GM19239 (cell line): ENCODE measurements at regions not wholly inside any gene's neighbourhood (a gene's known extent, or its start where the extent isn't known, plus 50 kb on each side); places are given as distances from the start of the nearest gene placed in this dataset.

Experiments
- DNase-seq: peaks from one replicate; pipeline ENCODE4 v3.0.0; 2011; ENCODE audit warnings: low spot score; ENCODE audit not compliant: insufficient read length
- FAIRE-seq: peaks from 2 replicates; lab custom pipeline; 2011; peaks lifted over from hg19 to GRCh38; lab: Jason Lieb, UNC

DNA sequence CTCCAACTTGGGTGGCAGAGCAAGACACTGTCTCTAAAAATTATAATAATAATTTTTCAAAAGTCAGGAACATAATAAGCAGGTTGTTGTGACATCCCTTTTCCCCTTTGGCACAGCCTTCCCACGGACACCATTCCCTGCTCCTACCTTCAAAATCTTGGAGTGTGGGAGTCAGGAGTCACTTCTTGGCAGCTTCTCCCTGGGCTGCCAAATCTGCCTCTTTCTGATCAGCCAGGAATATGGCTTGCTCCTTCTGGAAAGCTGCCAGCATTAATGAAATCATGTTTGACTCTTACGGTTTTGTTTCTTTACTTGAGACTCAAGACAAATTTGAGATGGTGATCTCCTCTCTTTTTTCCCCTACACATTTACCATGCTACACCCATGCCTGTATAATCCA, 391.4 kb upstream of the SYT1 start:
- no peak for FAIRE-seq

GRCh38 chr12:78473561-78473960, 391.0 kb upstream of the SYT1 start:
- DNase-seq (no peak), FAIRE-seq (no peak)

More for the DNA sequence above, 391.4 kb upstream of the SYT1 start:
- DNase-seq, result no peak

GRCh38 chr12:78483767-78484315, 380.7 kb upstream of the SYT1 start:
- no peak for DNase-seq

DNA sequence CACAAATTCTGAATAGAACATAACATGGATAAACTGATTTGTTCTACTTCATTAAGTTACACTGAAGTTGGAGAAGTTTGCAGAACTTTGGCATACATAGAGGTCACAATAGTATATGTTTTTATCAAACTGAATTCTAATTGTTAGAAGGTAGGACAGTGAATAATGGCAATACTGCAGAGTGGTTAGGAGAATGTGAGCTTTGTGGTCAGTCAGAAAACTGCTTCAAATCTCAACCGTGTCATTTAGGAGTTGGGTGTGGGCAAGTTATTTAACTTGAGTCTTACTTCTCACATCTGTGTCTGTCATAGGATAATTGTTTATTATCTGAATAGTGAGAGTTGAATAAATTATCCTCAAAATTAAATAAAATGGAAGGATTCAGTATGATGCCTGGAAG, 374.6 kb upstream of the SYT1 start:
- FAIRE-seq, result no peak
- DNase-seq, result no peak

More at GRCh38 chr12:78483767-78484315, 380.7 kb upstream of the SYT1 start:
- FAIRE-seq, result no peak

GRCh38 chr12:78490861-78491260, 373.7 kb upstream of the SYT1 start:
- FAIRE-seq, result no peak

GRCh38 chr12:78494911-78495310, 369.7 kb upstream of the SYT1 start:
- FAIRE-seq (no peak), DNase-seq (no peak)

More at GRCh38 chr12:78490861-78491260, 373.7 kb upstream of the SYT1 start:
- no peak for DNase-seq

GRCh38 chr12:78501825-78502224, 362.7 kb upstream of the SYT1 start:
- FAIRE-seq, result no peak
- no peak for DNase-seq

DNA sequence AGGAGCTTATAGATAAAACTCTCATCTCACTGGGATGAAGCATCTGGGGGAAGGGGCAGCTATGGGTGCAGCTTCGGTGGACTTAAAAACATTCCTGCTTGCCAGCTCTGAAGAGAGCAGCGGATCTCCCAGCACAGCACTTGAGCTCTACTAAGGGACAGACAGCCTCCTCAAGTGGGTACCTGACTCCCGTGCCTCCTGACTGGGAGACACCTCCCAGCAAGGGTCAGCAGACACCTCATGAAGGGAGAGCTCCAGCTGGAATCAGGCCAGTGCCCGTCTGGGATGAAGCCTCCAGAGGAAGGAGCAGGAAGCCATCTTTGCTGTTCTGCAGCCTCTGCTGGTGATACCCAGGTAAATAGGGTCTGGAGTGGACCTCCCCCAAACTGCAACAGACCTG, 345.2 kb upstream of the SYT1 start:
- FAIRE-seq (no peak), DNase-seq (no peak)

GRCh38 chr12:78530100-78530765, 334.3 kb upstream of the SYT1 start:
- FAIRE-seq (no peak), DNase-seq (no peak)

DNA sequence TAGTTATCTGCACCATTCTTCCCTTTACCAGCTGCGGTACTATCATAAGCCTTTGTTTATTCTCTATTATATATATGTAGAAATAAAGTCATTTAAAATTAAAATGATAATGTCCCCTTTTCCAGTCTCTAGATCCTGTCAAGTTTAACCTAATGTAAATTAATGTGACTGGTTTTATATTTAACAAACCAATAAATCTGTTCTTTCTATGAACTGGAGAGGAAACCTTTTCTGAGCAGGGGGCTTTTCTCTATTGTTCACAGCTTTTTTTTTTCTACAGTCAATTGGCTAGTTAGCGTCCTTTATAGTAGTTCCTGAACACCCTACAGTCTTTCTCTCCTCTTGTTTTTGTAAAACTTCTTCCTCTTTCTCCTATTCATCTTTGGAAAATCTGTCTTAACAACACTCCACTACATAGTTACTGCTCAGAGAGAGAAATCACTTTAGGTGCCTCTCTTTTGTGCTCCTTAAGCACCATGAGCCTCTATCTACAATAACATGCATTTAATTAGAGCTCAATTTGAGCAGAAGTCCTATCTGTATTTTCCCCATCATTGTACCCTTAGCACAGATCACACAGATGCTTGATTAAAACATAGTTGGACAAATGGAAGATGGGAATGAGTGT, 332.6 kb upstream of the SYT1 start:
- DNase-seq, result no peak

GRCh38 chr12:78534311-78534710, 330.3 kb upstream of the SYT1 start:
- FAIRE-seq, result no peak
- no peak for DNase-seq

More for the DNA sequence above, 332.6 kb upstream of the SYT1 start:
- no peak for FAIRE-seq

- DNase-seq (no peak), FAIRE-seq (no peak)
These were observed 323.8 kb upstream of the SYT1 start for GRCh38 chr12:78540606-78541336.

- DNase-seq (no peak), FAIRE-seq (no peak)
These were observed 313.7 kb upstream of the SYT1 start for GRCh38 chr12:78550831-78551230.

DNA sequence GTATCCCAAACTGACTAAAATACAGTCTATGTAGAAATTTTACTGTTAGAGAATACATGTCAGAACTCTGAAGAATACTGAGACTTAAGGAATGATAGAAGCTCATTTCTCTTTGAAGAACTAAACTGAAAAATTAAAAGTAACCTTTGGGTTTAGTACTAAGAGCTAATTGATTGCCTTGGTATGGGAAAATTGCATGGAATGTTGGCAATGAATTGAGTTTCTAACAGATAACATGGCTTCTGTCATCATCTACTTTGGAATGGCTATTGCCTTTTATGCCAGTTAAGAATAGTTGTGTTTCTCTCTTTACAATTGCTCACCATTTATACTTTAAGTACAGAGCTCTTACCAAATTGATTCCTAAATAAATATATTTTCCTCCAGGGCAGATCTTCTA, 308.8 kb upstream of the SYT1 start:
- no peak for FAIRE-seq
- no peak for DNase-seq

- no peak for FAIRE-seq
- DNase-seq, result no peak
These were observed 307.9 kb upstream of the SYT1 start for GRCh38 chr12:78556651-78557050.

- FAIRE-seq (no peak), DNase-seq (no peak)
These were observed 305.2 kb upstream of the SYT1 start for GRCh38 chr12:78559416-78559815.

- DNase-seq (no peak), FAIRE-seq (no peak)
These were observed 304.7 kb upstream of the SYT1 start for GRCh38 chr12:78559886-78560285.

- FAIRE-seq (no peak), DNase-seq (no peak)
These were observed 303.9 kb upstream of the SYT1 start for GRCh38 chr12:78560633-78561032.

DNA sequence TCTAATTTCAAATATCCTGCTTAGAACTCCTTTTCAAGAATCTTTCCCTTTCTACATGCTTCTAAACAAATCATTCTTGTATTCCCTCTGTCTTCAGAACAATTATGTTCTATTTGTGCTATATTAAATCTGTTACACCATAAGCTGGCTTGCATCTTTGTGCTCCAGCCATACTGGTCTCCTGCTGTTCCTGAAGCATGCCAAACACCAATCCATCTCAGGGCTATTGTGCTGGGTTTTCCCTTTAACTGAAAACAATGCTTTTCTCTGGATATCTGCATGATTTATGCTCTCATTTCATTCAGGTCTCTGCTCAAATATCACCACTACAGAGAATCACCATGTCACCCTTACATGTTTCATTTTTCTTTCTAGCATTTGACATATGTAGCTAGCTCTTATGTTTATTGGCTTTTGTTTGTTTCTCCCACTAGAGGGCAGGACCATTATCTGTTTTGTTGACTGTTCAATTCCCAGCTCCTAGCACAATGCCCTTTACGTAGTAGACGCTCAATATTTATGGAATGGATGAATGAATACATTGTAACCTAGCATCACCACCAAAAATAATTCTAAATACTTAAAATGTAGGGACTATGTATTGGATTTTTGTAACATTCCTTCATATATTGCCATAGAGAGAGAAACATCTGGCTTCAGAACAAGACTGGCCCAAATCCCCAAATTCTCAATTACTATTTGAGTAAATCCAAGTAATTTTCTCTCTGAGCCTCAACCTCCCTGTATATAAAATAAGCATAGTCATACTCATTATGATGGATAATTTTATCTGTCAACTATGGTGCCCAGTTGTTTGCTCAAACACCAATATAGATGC, 302.0 kb upstream of the SYT1 start:
- peak; percentile 39 for FAIRE-seq
- DNase-seq, result no peak

DNA sequence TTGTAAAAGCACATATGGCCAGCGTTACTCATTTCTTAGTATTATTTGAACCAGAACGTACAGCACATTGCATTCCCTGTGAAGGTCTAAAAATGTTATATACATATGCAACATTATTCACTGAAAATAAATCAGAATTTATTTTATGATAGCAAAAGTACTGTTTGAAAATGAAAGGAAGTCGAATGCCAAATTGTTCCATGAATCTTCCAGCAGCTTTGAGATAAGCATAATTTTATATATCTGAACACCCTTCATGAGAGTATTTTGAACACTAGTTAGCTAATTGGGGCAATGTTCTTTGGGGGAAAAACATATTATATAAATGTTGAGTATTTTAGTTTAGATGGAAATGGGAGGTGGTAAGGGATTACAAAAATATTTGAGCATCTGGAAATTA, 300.7 kb upstream of the SYT1 start:
- no peak for DNase-seq
- no peak for FAIRE-seq
